Stimulated activated CD4-positive, alpha-beta T cell treated with anti-CD3 and anti-CD28 coated beads, Interleukin-15, amount 100 ng/mL, for 1 hour (primary cell): ENCODE measurements at regions not wholly inside any gene's neighbourhood (a gene's known extent, or its start where the extent isn't known, plus 50 kb on each side); places are given as distances from the start of the nearest gene placed in this dataset.

ENCODE experiments used
- DNase-seq, 2 donors: peaks; one replicate each; pipeline ENCODE4 v3.0.0-alpha.2; 2020; ENCODE audit warnings: low read depth in 1 of 2, low spot score in 1 of 2

GRCh38 chr20:50242548-50242862, 51.9 kb downstream of the CEBPB start:
- DNase-seq = no peak

- DNase-seq = no peak
Observed at GRCh38 chr20:50242863-50243609, 52.4 kb downstream of the CEBPB start.

- no peak for DNase-seq
Observed at GRCh38 chr20:50243610-50244351, 53.2 kb downstream of the CEBPB start.

- no peak for DNase-seq
Observed at GRCh38 chr20:50244352-50245149, 53.9 kb downstream of the CEBPB start.

GRCh38 chr20:50245498-50246366, 55.1 kb downstream of the CEBPB start:
- DNase-seq = no peak

GRCh38 chr20:50246367-50247195, 56.0 kb downstream of the CEBPB start:
- no peak for DNase-seq

GRCh38 chr20:50247196-50248094, 56.8 kb downstream of the CEBPB start:
- no peak for DNase-seq

GRCh38 chr20:50248104-50248641, 57.5 kb downstream of the CEBPB start:
- DNase-seq = no peak

GRCh38 chr20:50249447-50250388, 59.1 kb downstream of the CEBPB start:
- DNase-seq = no peak

- DNase-seq = no peak
Observed at GRCh38 chr20:50250679-50251382, 60.2 kb downstream of the CEBPB start.

GRCh38 chr20:50251383-50251748, 60.7 kb downstream of the CEBPB start:
- DNase-seq = no peak

GRCh38 chr20:50251992-50252511, 61.4 kb downstream of the CEBPB start:
- no peak for DNase-seq

GRCh38 chr20:50252701-50253100, 62.1 kb downstream of the CEBPB start:
- DNase-seq = no peak

- DNase-seq = no peak
Observed at GRCh38 chr20:50253101-50253500, 62.5 kb downstream of the CEBPB start.

- DNase-seq = no peak
Observed at GRCh38 chr20:50254466-50255079, 63.9 kb downstream of the CEBPB start.

GRCh38 chr20:50256577-50256976, 65.9 kb downstream of the CEBPB start:
- DNase-seq = no peak

- no peak for DNase-seq
Observed at GRCh38 chr20:50257860-50258259, 67.2 kb downstream of the CEBPB start.
